ENCODE measurements at regions not wholly inside any gene's neighbourhood (a gene's known extent, or its start where the extent isn't known, plus 50 kb on each side); places are given as distances from the start of the nearest gene placed in this dataset.
A peak's percentile ranks its signal among the peaks of the same experiment; 100 is the strongest.

DNA sequence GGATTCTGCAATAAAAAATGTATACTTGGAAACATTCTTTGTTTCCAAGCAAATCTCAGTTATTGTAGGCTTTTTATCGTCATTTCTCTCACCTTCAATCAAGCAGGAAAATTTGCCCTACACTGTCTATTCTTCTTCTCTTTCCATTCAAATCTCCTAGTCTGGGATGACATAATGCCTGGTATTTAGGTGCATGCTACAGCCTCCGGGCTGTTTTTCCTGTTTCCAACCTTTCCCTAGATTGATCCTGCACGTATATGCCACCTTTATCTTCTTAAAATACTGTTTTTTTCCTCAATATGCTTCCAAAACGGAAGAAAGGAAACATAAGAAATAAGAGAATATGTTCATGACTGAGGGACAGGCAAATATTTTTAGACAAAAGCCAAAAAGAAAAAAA is 249.1 kb upstream of the UBASH3B start:
- FAIRE-seq = no peak
- ChIA-PET POLR2A (no interaction called here), CTCF (no interaction called here)
- Histone ChIP-seq H3K4me2 (peak overlapping the region; percentile 32; the same call in 2 of the 3 replicates), H3K4me1 (peaks cover 8% of the 10 kb centered on the region; the same call in 2 of the 3 replicates), H3K4me3 (no peak overlapping the region), H3K9me3 (no peaks in the 10 kb centered on the region), H3K27ac (no peak overlapping the region)
- DNase-seq (ENCODE audit: low read depth in 1 of 2, low spot score in 1 of 2) = no peak
- TF ChIP-seq PBX3 (IDR thresholded peaks at IDR 0.05) = no peak
- WGBS (ENCODE audit: missing lambda C conversion rate) = 27% methylated on average over 4 of the region's 4 CpGs
- ATAC-seq = no peak

- peak in 1 of 2 experiments; percentile 56; a peak in 2 of 6 replicates for ATAC-seq
Measured at GRCh38 chr11:122405547-122406341, 249.8 kb upstream of the UBASH3B start.

DNA sequence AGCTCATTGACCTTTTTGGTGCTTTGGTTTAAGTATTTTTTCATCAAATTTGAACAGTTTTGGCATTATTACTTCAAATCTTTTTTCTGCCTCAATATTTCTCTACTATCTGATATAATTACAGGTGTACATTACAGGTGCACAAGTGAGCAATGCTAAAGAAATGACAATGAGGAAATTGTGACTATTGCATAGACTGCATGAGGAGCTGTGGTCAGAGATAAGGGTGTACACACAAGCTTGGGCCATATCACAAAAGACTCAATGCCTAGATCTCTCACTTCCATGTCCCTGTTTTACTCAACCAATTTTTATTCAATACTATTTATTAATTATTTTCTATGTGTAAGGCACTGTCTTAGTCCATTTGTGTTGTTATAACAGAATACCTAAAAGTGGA is 251.0 kb upstream of the UBASH3B start:
- ATAC-seq (no peak), FAIRE-seq (no peak), DNase-seq (ENCODE audit: low read depth in 1 of 2, low spot score in 1 of 2) (no peak)
- peaks cover 12% of the 10 kb centered on the region; the same call in 2 of the 3 replicates for H3K4me1 ChIP-seq
- POLR2A ChIA-PET = no interaction called here
- H3K27ac ChIP-seq = no peak overlapping the region
- no peak overlapping the region for H3K4me3 ChIP-seq
- H3K9me3 ChIP-seq = no peaks in the 10 kb centered on the region
- CTCF ChIA-PET = interaction anchor here (1.5 kb wide), 1 partner anchor 189 kb away, joined by 3 read pairs; no protein-coding TSS in a partner anchor
- H3K4me2 ChIP-seq = no peak overlapping the region
- no peak for TF ChIP-seq NPAS2 (CRISPR knock-in tag; IDR thresholded peaks at IDR 0.05; ENCODE audit: borderline replicate concordance)
- no peak for TF ChIP-seq MAZ (IDR thresholded peaks at IDR 0.05; ENCODE audit: borderline replicate concordance, low read depth, low read length)
- no peak for TF ChIP-seq TFCP2L1 (CRISPR knock-in tag; IDR thresholded peaks at IDR 0.05)
- no peak for TF ChIP-seq FOSL2 (IDR thresholded peaks at IDR 0.05)
- no peak for TF ChIP-seq FOSL2 (CRISPR knock-in tag; IDR thresholded peaks at IDR 0.05)
- no peak for TF ChIP-seq RARB (CRISPR knock-in tag; IDR thresholded peaks at IDR 0.05)
- no peak for TF ChIP-seq CBX8 (IDR thresholded peaks at IDR 0.05)
- TF ChIP-seq, protein P1, sequence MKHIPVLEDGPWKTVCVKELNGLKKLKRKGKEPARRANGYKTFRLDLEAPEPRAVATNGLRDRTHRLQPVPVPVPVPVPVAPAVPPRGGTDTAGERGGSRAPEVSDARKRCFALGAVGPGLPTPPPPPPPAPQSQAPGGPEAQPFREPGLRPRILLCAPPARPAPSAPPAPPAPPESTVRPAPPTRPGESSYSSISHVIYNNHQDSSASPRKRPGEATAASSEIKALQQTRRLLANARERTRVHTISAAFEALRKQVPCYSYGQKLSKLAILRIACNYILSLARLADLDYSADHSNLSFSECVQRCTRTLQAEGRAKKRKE (CRISPR knock-in tag; IDR thresholded peaks at IDR 0.05; ENCODE audit: low read depth) = no peak
- TF ChIP-seq SREBF2 (IDR thresholded peaks at IDR 0.05) = no peak
- no peak for TF ChIP-seq HOXA7 (CRISPR knock-in tag; IDR thresholded peaks at IDR 0.05)
- TF ChIP-seq FOXS1 (CRISPR knock-in tag; IDR thresholded peaks at IDR 0.05) = no peak
- TF ChIP-seq ESRRA (IDR thresholded peaks at IDR 0.05; ENCODE audit: borderline replicate concordance, low read length) = no peak
- TF ChIP-seq, protein P2, sequence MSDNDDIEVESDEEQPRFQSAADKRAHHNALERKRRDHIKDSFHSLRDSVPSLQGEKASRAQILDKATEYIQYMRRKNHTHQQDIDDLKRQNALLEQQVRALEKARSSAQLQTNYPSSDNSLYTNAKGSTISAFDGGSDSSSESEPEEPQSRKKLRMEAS (IDR thresholded peaks at IDR 0.05) = no peak
- TF ChIP-seq KDM5A (IDR thresholded peaks at IDR 0.05) = no peak
- TF ChIP-seq ZSCAN20 (CRISPR knock-in tag; IDR thresholded peaks at IDR 0.05) = no peak
- no peak for TF ChIP-seq BHLHE40 (IDR thresholded peaks at IDR 0.05; ENCODE audit: low read depth, low read length)

More at GRCh38 chr11:122405547-122406341, 249.8 kb upstream of the UBASH3B start:
- TF ChIP-seq HOXA7 (CRISPR knock-in tag; IDR thresholded peaks at IDR 0.05) = no peak
- TF ChIP-seq NR3C1 (IDR thresholded peaks at IDR 0.05) = no peak
- no peak for TF ChIP-seq CBX8 (IDR thresholded peaks at IDR 0.05)
- TF ChIP-seq FOSB (CRISPR knock-in tag; IDR thresholded peaks at IDR 0.05) = no peak
- no peak for TF ChIP-seq MAZ (IDR thresholded peaks at IDR 0.05; ENCODE audit: borderline replicate concordance, low read depth, low read length)
- TF ChIP-seq SREBF2 (IDR thresholded peaks at IDR 0.05) = no peak
- no peak for TF ChIP-seq PBX3 (IDR thresholded peaks at IDR 0.05)
- TF ChIP-seq EP300 (IDR thresholded peaks at IDR 0.05) = no peak
- no peak for TF ChIP-seq HOXB13 (CRISPR knock-in tag; IDR thresholded peaks at IDR 0.05; ENCODE audit: low read depth)
- no peak for TF ChIP-seq POLR2A (IDR thresholded peaks at IDR 0.05; ENCODE audit: low read length)
- no peak for TF ChIP-seq MYC (IDR thresholded peaks at IDR 0.05; ENCODE audit: borderline replicate concordance, low read length)
- TF ChIP-seq, protein P1 (CRISPR knock-in tag; IDR thresholded peaks at IDR 0.05; ENCODE audit: low read depth) = no peak
- no peak for TF ChIP-seq GATA3 (IDR thresholded peaks at IDR 0.05; ENCODE audit: borderline replicate concordance)
- no peak for TF ChIP-seq MAFK (IDR thresholded peaks at IDR 0.05; ENCODE audit: partially characterized antibody)
- no peak for TF ChIP-seq RAD21 (conservative IDR thresholded peaks at IDR 0.05 in 1 of 2, IDR thresholded peaks at IDR 0.05 in 1 of 2)
- no peak for TF ChIP-seq ZSCAN20 (CRISPR knock-in tag; IDR thresholded peaks at IDR 0.05)
- TF ChIP-seq, protein P3, sequence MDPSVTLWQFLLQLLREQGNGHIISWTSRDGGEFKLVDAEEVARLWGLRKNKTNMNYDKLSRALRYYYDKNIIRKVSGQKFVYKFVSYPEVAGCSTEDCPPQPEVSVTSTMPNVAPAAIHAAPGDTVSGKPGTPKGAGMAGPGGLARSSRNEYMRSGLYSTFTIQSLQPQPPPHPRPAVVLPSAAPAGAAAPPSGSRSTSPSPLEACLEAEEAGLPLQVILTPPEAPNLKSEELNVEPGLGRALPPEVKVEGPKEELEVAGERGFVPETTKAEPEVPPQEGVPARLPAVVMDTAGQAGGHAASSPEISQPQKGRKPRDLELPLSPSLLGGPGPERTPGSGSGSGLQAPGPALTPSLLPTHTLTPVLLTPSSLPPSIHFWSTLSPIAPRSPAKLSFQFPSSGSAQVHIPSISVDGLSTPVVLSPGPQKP (IDR thresholded peaks at IDR 0.05; ENCODE audit: low read depth, low read length) = no peak
- no peaks in the 10 kb centered on the region for H3K9me3 ChIP-seq
- WGBS (ENCODE audit: missing lambda C conversion rate) = 18% methylated on average over 5 of the region's 5 CpGs
- DNase-seq (ENCODE audit: low read depth in 1 of 2, low spot score in 1 of 2) (peak in 1 of 2 experiments; percentile 40), FAIRE-seq (no peak)
- H3K4me3 ChIP-seq = no peak overlapping the region
- ChIA-PET POLR2A (no interaction called here), CTCF (no interaction called here)
- peak overlapping the region; percentile 32; the same call in 2 of the 3 replicates for H3K4me2 ChIP-seq
- H3K4me1 ChIP-seq = peaks cover 8% of the 10 kb centered on the region; the same call in 2 of the 3 replicates
- H3K27ac ChIP-seq = no peak overlapping the region

Measured in A549 (cell line).